Fibroblast of villous mesenchyme (primary cell): ENCODE measurements at regions not wholly inside any gene's neighbourhood (a gene's known extent, or its start where the extent isn't known, plus 50 kb on each side); places are given as distances from the start of the nearest gene placed in this dataset.

Experiments used
- DNase-seq: peaks from one replicate; pipeline ENCODE4 v3.0.0-alpha.2; 2010; ENCODE audit warnings: low read depth
- H3K4me3 ChIP-seq: 2 replicates; pipeline ENCODE4 v1.5.1; 2011; ENCODE audit warnings: low read depth, mild to moderate bottlenecking, low read length
- TF ChIP-seq, protein P1 (sequence below): IDR thresholded peaks from 2 replicates; pipeline ENCODE4 v1.5.1; 2012; ENCODE audit warnings: low read depth, mild to moderate bottlenecking, low read length; ENCODE audit not compliant: insufficient read depth

DNA sequence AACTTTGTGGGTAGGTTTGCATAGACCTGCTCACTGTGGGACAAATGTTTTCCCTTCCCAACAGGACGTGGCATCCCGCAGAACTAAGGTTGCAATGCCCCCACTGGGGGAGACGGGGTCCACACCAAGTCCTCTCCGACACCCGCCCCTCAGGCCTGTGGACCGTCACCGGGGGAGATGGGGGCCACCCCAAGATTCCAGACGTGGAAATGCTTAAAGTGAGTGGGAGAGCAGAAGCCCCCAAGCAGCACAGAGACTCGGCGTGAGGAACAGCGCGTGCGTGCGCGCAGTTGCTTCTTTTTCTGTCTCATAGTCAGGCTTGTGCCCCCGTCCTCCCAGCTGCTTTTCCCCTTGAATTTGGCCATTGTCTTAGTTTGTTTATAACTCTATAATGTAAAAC lies 826.3 kb upstream of the SALL3 start:
- DNase-seq = no peak
- H3K4me3 ChIP-seq = no peak overlapping the region
- TF ChIP-seq, protein P1, sequence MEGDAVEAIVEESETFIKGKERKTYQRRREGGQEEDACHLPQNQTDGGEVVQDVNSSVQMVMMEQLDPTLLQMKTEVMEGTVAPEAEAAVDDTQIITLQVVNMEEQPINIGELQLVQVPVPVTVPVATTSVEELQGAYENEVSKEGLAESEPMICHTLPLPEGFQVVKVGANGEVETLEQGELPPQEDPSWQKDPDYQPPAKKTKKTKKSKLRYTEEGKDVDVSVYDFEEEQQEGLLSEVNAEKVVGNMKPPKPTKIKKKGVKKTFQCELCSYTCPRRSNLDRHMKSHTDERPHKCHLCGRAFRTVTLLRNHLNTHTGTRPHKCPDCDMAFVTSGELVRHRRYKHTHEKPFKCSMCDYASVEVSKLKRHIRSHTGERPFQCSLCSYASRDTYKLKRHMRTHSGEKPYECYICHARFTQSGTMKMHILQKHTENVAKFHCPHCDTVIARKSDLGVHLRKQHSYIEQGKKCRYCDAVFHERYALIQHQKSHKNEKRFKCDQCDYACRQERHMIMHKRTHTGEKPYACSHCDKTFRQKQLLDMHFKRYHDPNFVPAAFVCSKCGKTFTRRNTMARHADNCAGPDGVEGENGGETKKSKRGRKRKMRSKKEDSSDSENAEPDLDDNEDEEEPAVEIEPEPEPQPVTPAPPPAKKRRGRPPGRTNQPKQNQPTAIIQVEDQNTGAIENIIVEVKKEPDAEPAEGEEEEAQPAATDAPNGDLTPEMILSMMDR = no peak

DNA sequence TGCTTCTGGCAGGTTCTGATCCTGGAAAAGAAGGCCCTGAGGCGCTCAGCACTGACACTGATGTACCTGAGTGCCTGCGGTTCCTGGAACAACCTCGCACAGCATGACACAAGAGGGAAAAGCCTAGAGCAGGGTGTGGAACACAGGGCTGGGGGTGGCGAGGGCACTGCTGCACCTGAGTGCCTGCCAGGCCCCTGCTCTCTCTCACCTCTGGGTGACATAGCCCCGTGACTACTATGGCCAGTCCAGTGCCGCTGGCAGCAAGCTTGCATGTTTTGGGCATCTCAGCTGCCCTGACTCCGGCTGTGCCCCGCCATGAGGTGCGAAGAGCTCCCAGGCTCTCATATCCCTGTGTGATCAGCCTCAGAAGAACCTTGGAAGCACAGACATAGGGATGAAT lies 825.2 kb upstream of the SALL3 start:
- no peak overlapping the region for H3K4me3 ChIP-seq
- TF ChIP-seq, protein P1 = no peak
- no peak for DNase-seq

DNA sequence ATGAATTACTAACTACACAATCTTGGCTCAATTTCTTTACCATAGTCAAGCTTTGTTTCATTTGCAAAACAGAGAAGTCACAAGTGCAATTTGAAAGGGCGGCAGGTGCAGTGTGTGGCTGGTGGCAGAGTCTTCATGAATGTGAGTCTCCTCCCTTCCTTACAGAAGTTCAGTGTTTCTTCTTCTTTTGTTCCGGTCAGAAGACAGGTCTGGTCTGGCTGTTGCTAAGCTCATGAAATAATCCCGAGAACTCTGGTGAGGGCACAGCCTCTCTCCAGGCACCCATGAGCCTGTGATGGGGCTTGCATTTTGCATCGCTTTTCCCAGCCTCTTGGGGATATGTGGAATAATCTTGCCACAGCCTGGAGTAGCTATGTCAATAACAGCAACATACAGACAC lies 824.8 kb upstream of the SALL3 start:
- DNase-seq = no peak
- no peak overlapping the region for H3K4me3 ChIP-seq
- TF ChIP-seq, protein P1 = no peak

DNA sequence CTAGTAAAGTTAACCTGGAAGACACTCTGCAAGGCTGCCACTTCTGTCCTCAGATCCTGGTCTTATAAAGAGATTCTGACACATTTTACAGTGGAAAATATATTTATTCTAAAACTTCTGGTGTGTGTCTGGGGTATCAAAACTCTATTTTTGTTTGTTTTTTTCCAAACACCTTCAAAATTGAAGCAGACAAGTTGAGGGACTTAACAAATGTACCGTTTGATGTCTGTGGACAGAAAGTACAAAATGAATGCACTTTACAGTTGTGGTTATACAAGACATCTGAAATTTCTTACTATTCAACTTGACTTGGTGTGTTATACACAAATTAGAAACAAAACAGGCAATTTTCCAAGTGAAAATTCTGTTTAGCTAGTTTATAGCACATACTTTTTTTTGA lies 823.2 kb upstream of the SALL3 start:
- TF ChIP-seq, protein P1 = no peak
- no peak overlapping the region for H3K4me3 ChIP-seq
- no peak for DNase-seq

DNA sequence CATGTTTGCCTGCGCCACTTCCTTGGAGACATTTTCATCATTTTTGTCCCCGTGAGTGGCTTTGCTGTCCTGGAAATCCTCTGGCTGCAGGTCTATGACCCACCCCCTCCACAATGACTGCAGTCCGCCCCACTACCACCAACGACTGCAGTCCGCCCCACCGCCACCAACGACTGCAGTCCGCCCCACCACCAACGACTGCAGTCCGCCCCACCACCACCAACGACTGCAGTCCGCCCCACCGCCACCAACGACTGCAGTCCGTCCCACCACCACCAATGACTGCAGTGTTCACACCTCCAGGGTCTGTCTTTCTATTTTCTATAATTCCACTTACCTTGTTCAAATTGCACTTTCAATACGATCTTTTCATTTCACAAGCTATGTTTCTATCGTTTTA lies 820.7 kb upstream of the SALL3 start:
- TF ChIP-seq, protein P1 = no peak
- DNase-seq = no peak
- no peak overlapping the region for H3K4me3 ChIP-seq

DNA sequence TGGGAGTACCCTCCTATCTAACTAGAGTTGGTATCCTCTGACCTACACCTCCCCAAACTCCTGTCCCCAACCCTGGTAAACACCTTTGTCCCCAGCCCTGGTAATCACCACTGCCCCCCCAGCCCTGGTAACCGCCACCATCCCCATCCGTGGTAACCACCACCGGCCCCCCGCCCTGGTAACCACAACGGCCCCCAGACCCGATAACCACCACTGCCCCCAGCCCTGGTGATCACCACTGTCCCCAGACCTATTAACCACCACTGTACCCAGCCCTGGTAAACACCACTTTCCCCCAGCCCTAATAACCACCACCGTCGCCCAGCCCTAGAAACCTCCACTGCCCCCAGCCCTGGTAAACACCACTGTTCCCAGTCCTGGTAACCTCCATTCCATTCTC lies 820.2 kb upstream of the SALL3 start:
- H3K4me3 ChIP-seq = no peak overlapping the region
- TF ChIP-seq, protein P1 = no peak
- DNase-seq = no peak

DNA sequence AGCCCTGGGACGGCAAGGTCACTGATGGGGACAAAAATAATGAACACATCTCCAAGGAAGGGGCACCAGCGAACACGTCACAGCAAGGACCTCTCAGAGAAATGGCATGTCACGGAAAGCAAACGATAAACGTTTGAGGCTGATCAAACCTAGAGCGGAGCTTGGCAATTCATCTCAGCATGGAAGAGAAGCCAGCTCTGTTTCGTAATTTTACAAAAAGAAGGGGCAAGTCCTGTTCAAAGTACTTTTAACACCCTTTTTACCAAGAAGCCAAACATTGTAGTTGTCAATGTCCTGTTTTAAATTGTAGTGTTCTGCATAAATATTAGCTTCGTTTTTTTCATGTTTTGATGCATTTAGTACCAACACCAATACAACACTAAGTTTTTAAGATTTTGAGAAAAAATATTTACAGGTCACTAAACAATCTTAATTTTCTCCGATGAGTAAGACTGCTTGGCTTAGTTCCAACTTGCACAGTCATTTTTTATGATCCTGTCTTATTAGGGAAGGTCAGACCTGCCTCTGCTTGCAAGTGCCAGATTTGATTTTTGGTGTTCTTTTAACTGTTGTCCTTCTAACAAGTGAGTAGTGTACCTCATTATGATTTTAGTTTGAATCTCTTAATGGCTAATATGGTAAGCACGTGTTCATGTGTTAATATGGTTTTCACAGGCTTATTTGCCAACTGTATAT lies 818.5 kb upstream of the SALL3 start:
- no peak overlapping the region for H3K4me3 ChIP-seq
- TF ChIP-seq, protein P1 = no peak
- no peak for DNase-seq
